GM23338 (cell line): ENCODE measurements at regions not wholly inside any gene's neighbourhood (a gene's known extent, or its start where the extent isn't known, plus 50 kb on each side); places are given as distances from the start of the nearest gene placed in this dataset.

ENCODE experiments used
- CREB1 ChIP-seq: fragments of 250-450 bp; sonication (Bioruptor Pico); IDR thresholded peaks from 2 replicates; pipeline ENCODE4 v1.5.0; 2020; ENCODE audit warnings: low read depth, mild to moderate bottlenecking, moderate library complexity
- CTCF ChIP-seq, 2 experiments: fragments of 200-600 bp in 1 of 2; sonication (generic) in 1 of 2; conservative IDR thresholded peaks; 2 replicates each; pipeline versions ENCODE4 v1.5.1 to v1.6.1; 2016 to 2017; ENCODE audit warnings: antibody characterized with exemption in 2 of 2, low read depth in 2 of 2, mild to moderate bottlenecking in 2 of 2, moderate library complexity in 1 of 2
- EZH2 ChIP-seq: fragments of 200-600 bp; sonication (generic); IDR thresholded peaks from one replicate; pipeline ENCODE4 v1.8.0; 2017; ENCODE audit warnings: antibody characterized with exemption, mild to moderate bottlenecking, low read depth; ENCODE audit not compliant: unreplicated experiment
- EZH2phosphoT487 ChIP-seq: fragments of 200-600 bp; sonication (generic); IDR thresholded peaks from one replicate; pipeline ENCODE4 v1.8.1; 2018; ENCODE audit warnings: antibody characterized with exemption; ENCODE audit not compliant: unreplicated experiment
- POLR2AphosphoS5 ChIP-seq: IDR thresholded peaks from 2 replicates; pipeline ENCODE4 v1.6.1; 2016; ENCODE audit warnings: antibody characterized with exemption, low read depth
- ZNF114 ChIP-seq: fragments of 250-450 bp; sonication (Bioruptor Pico); IDR thresholded peaks from 2 replicates; pipeline ENCODE4 v1.5.0; 2020; ENCODE audit warnings: mild to moderate bottlenecking, moderate library complexity
- TF ChIP-seq, protein P1 (sequence below): IDR thresholded peaks from one replicate; pipeline ENCODE4 v1.6.1; 2018; ENCODE audit warnings: antibody characterized with exemption; ENCODE audit not compliant: unreplicated experiment
- TF ChIP-seq, protein P2 (sequence below): IDR thresholded peaks from 2 replicates; pipeline ENCODE4 v1.6.1; 2016; ENCODE audit warnings: antibody characterized with exemption

DNA sequence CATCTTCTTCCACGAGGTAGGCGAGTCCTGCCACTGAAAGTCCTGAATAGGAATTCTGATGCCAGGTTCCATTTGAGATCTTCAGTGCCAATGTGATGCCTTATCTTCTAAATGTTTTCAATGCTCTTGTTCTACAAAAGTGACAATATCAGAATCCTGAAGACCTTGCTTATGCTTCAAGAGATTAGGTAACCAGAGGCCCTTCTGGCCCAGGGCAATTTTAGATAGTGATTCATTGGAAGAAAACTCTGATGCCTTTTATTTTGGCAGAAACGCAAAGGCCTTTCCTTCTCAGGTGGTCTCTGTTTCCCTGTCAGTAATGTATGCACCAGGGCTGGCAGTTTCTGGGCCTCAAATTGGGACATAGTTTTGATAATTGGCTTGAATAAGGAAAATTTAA, 144.8 kb downstream of the CEP135 start:
- TF ChIP-seq CTCF (conservative IDR thresholded peaks at IDR 0.05; ENCODE audit: low read depth in 2 of 2), result no peak
- no peak for TF ChIP-seq EZH2phosphoT487
- TF ChIP-seq EZH2, result no peak
- TF ChIP-seq POLR2AphosphoS5, result no peak
- TF ChIP-seq, protein P1, sequence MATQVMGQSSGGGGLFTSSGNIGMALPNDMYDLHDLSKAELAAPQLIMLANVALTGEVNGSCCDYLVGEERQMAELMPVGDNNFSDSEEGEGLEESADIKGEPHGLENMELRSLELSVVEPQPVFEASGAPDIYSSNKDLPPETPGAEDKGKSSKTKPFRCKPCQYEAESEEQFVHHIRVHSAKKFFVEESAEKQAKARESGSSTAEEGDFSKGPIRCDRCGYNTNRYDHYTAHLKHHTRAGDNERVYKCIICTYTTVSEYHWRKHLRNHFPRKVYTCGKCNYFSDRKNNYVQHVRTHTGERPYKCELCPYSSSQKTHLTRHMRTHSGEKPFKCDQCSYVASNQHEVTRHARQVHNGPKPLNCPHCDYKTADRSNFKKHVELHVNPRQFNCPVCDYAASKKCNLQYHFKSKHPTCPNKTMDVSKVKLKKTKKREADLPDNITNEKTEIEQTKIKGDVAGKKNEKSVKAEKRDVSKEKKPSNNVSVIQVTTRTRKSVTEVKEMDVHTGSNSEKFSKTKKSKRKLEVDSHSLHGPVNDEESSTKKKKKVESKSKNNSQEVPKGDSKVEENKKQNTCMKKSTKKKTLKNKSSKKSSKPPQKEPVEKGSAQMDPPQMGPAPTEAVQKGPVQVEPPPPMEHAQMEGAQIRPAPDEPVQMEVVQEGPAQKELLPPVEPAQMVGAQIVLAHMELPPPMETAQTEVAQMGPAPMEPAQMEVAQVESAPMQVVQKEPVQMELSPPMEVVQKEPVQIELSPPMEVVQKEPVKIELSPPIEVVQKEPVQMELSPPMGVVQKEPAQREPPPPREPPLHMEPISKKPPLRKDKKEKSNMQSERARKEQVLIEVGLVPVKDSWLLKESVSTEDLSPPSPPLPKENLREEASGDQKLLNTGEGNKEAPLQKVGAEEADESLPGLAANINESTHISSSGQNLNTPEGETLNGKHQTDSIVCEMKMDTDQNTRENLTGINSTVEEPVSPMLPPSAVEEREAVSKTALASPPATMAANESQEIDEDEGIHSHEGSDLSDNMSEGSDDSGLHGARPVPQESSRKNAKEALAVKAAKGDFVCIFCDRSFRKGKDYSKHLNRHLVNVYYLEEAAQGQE, result no peak
- no peak for TF ChIP-seq CREB1
- no peak for TF ChIP-seq ZNF114 (CRISPR knock-in tag)
- TF ChIP-seq, protein P2, sequence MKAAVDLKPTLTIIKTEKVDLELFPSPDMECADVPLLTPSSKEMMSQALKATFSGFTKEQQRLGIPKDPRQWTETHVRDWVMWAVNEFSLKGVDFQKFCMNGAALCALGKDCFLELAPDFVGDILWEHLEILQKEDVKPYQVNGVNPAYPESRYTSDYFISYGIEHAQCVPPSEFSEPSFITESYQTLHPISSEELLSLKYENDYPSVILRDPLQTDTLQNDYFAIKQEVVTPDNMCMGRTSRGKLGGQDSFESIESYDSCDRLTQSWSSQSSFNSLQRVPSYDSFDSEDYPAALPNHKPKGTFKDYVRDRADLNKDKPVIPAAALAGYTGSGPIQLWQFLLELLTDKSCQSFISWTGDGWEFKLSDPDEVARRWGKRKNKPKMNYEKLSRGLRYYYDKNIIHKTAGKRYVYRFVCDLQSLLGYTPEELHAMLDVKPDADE, result no peak
